ENCODE measurements at regions not wholly inside any gene's neighbourhood (a gene's known extent, or its start where the extent isn't known, plus 50 kb on each side); places are given as distances from the start of the nearest gene placed in this dataset.

- ChIA-PET POLR2A (ENCODE audit: unreplicated experiment) (no interaction called here), CTCF (no interaction called here)
- BruUV-seq (replicated peaks), result no TSS peak
- H3K4me3 ChIP-seq, result no peak overlapping the region
- no peaks in the 10 kb centered on the region for H3K4me1 ChIP-seq (replicated peaks; ENCODE audit: insufficient read depth)
- no peaks in the 10 kb centered on the region for H4K20me1 ChIP-seq (ENCODE audit: insufficient read depth)
- no peak overlapping the region for H3K4me2 ChIP-seq
- no peak overlapping the region for H2AFZ ChIP-seq
- H3K9me2 ChIP-seq (ENCODE audit: insufficient read depth), result no peaks in the 10 kb centered on the region
- 0 out of 2 replicates have a peak, but pooled peaks cover 4% of the 10 kb centered on the region for H3K9me3 ChIP-seq (ENCODE audit: insufficient read depth, low read depth)
- H3K27ac ChIP-seq, result no peak overlapping the region
- DNase-seq, result no peak
- H3K36me3 ChIP-seq (ENCODE audit: low read depth), result no peaks in the 10 kb centered on the region
- intact Hi-C loops (cut with micrococcal nuclease; ENCODE audit: unreplicated experiment), result no loop called here
- no peak for TF ChIP-seq CTCF (conservative IDR thresholded peaks at IDR 0.05)
- no peak for TF ChIP-seq EZH2 (IDR thresholded peaks at IDR 0.05; ENCODE audit: low read depth)
- no peaks in the 10 kb centered on the region for H3K27me3 ChIP-seq (ENCODE audit: insufficient read depth, low read depth)
- H3K79me2 ChIP-seq (ENCODE audit: low read depth), result no peaks in the 10 kb centered on the region
- no peaks in the 10 kb centered on the region for H3F3A ChIP-seq (ENCODE audit: insufficient read depth, low read depth)
These were observed 798.1 kb downstream of the TBL1XR1 start for GRCh38 chr3:176399193-176399592.

- H4K20me1 ChIP-seq (ENCODE audit: insufficient read depth), result no peaks in the 10 kb centered on the region
- ChIA-PET POLR2A (ENCODE audit: unreplicated experiment) (no interaction called here), CTCF (no interaction called here)
- TF ChIP-seq EZH2 (IDR thresholded peaks at IDR 0.05; ENCODE audit: low read depth) (no peak), CTCF (conservative IDR thresholded peaks at IDR 0.05) (no peak)
- intact Hi-C loops (cut with micrococcal nuclease; ENCODE audit: unreplicated experiment), result no loop called here
- no peak for DNase-seq
- no peak overlapping the region for H2AFZ ChIP-seq
- no peak overlapping the region for H3K4me2 ChIP-seq
- no peaks in the 10 kb centered on the region for H3F3A ChIP-seq (ENCODE audit: insufficient read depth, low read depth)
- no peak overlapping the region for H3K4me3 ChIP-seq
- H3K9me3 ChIP-seq (ENCODE audit: insufficient read depth, low read depth), result no peaks in the 10 kb centered on the region
- no peaks in the 10 kb centered on the region for H3K9me2 ChIP-seq (ENCODE audit: insufficient read depth)
- no TSS peak for BruUV-seq (replicated peaks)
- H3K27me3 ChIP-seq (ENCODE audit: insufficient read depth, low read depth), result no peaks in the 10 kb centered on the region
- H3K36me3 ChIP-seq (ENCODE audit: low read depth), result no peaks in the 10 kb centered on the region
- no peaks in the 10 kb centered on the region for H3K79me2 ChIP-seq (ENCODE audit: low read depth)
- H3K27ac ChIP-seq, result no peak overlapping the region
- no peaks in the 10 kb centered on the region for H3K4me1 ChIP-seq (replicated peaks; ENCODE audit: insufficient read depth)
These were observed 802.0 kb downstream of the TBL1XR1 start for GRCh38 chr3:176395240-176395639.

- intact Hi-C loops (cut with micrococcal nuclease; ENCODE audit: unreplicated experiment), result no loop called here
- ChIA-PET CTCF (no interaction called here), POLR2A (ENCODE audit: unreplicated experiment) (no interaction called here)
- no peak for DNase-seq
- Histone ChIP-seq H3K79me2 (ENCODE audit: low read depth) (no peaks in the 10 kb centered on the region), H3K4me1 (replicated peaks; ENCODE audit: insufficient read depth) (no peaks in the 10 kb centered on the region), H3K9me3 (ENCODE audit: insufficient read depth, low read depth) (no peaks in the 10 kb centered on the region), H4K20me1 (ENCODE audit: insufficient read depth) (no peaks in the 10 kb centered on the region), H3K4me3 (no peak overlapping the region), H3K36me3 (ENCODE audit: low read depth) (no peaks in the 10 kb centered on the region), H3K4me2 (no peak overlapping the region), H2AFZ (no peak overlapping the region; the same call in 1 of the 2 replicates), H3K27ac (no peak overlapping the region), H3F3A (ENCODE audit: insufficient read depth, low read depth) (no peaks in the 10 kb centered on the region), H3K9me2 (ENCODE audit: insufficient read depth) (no peaks in the 10 kb centered on the region), H3K27me3 (ENCODE audit: insufficient read depth, low read depth) (no peaks in the 10 kb centered on the region)
- BruUV-seq (replicated peaks), result no TSS peak
- TF ChIP-seq CTCF (conservative IDR thresholded peaks at IDR 0.05) (no peak), EZH2 (IDR thresholded peaks at IDR 0.05; ENCODE audit: low read depth) (no peak)
These were observed 818.5 kb downstream of the TBL1XR1 start for GRCh38 chr3:176378789-176379188.

Data from PC-9 (cell line).